Ammon's horn (tissue), 1 donor: ENCODE measurements at regions not wholly inside any gene's neighbourhood (a gene's known extent, or its start where the extent isn't known, plus 50 kb on each side); places are given as distances from the start of the nearest gene placed in this dataset.

ENCODE experiments used
- DNase-seq: peaks from one replicate; pipeline ENCODE4 v3.0.0-alpha.2; 2016; ENCODE audit warnings: low spot score

DNA sequence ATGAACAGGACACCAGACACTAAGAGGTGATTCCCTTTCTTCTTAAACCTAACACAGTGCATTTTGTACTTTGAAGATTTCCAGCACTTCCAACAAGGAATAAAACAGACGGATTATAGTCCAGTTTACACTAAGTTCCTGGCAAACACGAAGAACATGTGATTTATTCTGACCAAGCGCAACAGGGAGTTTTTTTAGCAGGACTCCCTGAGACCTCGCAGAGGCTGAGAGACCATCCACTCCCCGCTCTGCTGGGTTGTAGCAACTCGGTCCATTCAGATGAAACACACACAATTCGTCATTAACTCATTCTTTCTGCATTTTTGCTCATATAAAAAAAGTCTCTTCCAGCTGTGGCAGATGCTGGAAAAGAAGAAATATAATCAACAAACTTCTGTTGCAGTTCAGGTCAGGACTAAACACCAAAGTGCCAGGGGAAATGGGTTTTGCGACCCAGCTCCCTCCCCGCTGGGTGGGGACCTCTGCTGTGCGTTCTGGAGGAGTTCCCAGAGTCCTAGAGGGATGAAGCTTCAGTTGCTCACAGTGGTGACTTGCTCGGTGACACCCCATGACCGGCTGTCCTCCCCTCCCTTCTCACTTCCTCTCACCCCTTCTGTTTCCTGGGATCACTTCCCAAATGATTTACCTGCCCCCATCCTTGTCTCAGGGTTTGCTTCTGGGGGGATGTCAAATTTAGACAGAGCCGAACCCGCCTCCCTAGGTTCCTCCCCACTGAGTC lies 52.5 kb downstream of the KCNF1 start:
- DNase-seq: no peak

DNA sequence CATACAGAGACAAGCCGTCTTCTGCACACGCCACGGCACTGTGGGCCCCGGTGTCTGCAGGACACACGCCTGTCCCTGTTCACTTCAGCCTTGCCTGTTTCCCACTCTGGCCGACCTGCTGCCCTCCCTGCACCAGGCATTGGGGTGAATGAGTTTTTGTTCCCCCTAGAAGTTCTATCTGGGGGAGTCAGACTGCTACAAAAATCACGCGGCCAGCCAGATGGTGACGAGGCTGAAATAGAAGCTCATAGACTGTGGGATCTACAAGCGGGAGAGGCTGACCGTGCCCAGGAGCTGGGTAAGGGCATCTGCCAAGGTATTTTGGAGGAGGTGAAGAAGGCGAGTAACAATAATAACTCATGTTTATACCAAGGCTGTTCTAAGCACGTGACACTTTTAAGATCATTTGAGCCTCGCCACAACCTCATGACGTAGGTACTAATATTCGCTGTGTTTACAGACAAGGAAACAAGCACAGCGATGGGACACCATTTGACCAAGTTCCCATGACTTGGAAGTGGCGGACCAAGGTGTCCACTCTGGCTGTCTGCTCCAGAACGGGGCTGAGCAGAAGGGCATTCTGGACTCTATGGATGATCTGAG lies 53.6 kb downstream of the KCNF1 start:
- DNase-seq: no peak

DNA sequence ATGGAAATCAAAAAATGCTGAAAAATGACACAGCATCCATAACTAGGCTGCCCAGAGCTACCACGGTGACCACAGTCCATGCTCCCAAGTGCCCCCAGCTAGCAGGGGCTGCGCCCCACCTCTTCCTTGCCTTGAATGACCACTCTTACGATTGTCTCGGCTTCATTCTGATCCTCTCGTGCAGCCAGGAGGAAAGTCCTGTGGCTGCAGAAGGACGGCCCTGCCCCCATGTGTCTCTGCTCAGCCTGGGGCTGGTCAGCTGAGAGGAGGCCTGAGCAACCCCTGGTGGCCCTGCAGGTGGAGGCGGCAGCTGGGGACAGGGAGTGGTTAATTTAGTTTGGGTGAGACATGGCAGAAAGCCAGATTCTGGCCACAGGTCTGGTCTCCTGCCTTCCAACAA lies 54.3 kb downstream of the KCNF1 start:
- no peak for DNase-seq

DNA sequence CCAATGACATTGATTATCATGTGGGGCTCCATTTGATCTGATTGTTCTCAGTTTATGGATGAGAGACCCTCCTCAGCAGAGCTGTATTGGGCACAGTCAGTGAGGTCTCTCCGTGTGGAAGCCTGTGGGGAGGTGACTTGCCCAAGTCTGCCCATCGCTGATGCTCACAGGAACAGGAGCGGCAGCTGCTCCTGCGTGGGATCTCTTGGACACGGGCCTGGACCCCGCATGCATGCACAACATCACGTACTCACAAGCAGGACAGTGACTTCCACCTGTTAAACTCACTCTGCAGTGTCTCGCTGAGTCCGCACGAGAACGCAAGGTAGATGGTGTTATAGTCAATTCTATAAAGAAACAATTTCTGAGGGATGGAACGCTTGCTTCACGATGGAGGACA lies 55.0 kb downstream of the KCNF1 start:
- no peak for DNase-seq

DNA sequence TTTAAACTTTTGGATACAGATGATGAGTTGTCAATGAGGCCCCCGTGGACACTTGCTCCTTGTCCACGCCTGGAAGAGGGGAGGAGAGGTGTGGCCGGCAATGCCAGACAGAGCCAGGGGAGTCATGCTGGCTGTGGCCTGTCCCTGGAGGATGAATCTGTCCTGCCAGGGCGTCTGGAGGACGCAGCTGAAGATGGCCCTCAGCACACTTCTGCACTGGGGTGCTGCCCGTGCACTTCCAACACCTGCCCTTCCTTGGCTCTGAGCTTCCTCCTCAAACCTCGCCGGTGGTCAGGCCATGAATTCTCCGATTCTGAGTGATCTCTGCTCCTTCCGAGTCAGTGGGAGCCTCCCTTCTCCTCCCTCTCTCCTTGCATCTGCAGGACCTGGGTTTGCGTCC lies 56.4 kb downstream of the KCNF1 start:
- DNase-seq: no peak

DNA sequence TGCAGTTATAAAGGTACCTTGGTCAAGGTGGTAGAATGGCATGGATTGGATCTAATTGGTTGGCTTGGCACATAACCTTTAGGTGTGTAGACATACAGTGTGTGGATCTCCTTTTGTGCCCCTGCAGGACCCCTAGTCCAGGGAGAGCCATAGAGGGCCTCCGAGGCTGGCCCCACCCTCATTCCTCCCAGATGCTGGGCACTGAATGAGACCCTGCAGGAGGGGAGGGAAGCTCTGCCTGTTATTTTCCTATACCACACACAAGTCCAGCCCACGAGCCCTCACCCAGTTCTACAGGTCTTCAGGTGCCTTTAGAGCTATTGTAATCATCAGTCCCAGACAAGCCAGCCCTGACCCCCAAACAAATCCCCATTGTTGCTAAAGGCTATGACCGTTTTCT lies 58.9 kb downstream of the KCNF1 start:
- DNase-seq: no peak

DNA sequence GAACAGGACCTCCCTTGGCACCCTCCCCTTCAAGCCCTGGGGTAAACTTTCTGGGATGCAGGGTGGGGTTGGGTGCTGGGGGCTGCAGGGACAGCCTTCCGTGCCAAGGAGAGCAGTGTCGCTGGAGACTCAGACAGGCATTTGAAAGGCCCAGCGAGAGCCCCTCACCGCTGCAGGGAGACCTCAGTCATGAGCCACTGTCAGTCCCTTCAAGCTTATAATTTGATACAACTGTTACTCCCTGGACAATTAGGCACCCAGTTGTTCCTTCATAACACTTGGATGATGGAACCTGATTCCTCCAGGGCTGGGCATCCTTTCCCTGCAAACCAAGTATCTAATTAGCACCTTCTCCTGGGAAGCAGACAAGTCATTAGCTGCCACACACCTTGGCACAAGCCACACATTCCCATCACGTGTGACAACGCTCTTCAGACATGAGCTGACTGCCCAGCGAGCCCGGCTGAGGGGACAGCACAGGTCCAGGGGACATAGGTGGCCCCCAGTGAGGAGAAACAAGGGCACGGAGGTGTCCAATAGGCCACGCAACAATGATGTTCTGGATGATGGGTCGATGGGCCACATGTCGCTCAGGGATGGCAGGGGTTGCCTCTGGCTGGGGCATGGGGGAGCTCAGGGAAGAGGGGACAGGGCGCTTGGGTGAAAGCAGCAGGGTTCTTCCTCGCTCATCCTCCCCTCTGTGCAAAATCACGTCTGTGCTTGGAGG lies 59.6 kb downstream of the KCNF1 start:
- no peak for DNase-seq

DNA sequence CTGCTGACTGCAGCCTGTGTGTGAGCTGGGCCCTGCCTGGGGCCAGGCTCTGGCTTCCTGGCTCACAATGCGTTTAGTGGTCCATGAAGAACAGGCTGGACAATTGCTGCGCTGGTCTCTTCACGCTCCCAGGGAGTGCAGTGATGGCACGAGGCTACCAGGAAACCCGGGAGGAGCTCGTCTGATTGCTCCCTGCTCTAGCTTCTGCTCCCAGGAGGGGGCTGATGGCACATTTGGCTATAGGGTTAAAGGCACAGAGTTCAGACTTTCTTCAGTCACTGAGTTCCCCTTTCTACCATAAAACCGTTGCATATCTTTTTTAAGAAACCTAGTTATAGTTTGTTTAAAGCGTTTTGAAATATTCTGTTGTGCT lies 60.1 kb downstream of the KCNF1 start:
- no peak for DNase-seq

DNA sequence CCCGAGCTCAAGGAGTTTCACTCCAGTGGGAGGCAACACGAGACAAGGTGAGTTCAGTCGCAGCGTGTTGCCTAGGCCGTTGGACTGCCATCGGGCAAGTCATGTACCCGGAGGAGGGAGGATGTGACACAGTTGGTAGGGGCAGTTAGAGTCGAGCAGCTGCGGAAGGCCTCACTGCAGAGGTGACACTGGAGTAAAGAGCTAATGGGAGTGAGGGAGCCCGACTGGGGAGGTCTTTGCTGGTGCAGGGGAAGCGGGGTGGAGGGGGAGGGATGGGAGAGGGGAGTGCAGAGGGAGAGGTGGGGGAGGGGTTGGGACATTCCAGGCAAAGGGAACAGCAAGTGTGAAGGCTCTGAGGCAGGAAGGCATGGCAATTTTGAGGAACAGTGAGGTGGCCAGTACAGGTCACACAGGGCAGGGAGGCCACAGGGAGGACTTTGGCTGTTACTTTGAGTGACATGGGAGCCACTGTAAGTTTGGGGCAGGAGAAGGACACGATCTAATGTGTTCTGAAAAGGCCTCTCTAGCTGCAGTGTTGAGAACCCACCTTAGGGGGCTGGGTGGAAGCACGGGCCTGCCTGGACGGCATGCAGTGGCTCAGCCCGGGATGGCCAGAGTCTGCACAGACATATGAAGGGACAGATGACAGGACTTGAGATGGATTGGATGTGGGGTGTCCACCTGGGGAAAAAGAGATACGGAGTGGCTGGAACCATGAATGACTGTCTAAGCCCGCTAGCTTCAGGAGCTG lies 61.1 kb downstream of the KCNF1 start:
- no peak for DNase-seq

DNA sequence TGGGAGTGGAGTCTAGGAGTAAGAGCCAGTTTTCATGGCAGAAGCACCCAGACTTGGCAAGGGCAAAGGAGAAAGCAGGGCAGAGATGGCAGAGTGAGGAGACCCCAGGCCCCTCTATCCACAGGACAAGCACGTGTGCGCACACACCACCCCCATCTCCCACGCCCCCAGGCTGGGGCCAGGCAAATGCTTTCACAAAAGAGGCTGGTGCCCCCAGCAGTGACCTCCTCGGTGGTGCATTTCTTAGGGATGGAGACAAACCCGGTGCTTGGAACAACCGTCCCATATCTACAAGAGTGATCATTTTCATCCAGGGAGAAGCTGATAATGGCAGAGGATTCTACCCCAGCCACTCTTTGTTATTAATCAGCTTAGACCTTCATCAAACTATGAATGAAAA lies 62.0 kb downstream of the KCNF1 start:
- no peak for DNase-seq

DNA sequence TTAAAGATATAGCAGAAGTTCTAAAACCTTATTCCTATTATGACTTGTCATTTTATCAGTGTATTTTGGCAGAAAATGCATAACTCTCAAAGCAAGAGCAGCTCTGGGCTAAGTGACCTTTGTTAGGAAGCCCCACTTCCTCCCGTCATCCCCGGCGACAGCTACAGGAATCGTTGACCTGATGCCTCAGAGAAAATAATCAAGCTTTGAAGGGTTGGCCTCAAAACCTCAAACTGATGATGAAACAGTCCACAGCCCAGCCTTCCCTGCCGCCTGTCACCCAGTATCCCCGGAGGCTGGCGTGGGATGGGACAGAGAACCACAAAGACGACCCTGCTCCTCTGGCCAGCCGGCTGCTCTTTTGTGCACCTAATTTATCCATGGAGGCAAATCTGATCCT lies 65.3 kb downstream of the KCNF1 start:
- DNase-seq: no peak

DNA sequence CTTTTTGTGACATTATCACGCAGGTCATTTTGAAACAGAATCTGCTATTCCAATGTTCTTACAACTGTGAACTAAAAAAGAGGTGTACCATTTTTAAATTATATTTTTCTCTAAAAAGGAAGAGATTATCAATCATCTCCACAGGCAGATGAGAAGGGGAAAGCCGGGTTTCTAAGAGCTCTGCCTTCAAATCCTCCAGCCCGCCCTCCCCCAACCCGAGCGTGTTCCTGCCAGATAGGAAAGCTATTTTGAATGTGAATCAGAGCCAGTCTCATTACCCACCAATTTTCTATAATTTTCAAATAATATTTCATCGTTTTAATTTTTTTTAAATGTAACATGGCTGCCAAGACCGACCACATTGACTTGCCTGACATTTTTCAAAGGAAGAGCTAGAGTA lies 65.9 kb downstream of the KCNF1 start:
- no peak for DNase-seq

DNA sequence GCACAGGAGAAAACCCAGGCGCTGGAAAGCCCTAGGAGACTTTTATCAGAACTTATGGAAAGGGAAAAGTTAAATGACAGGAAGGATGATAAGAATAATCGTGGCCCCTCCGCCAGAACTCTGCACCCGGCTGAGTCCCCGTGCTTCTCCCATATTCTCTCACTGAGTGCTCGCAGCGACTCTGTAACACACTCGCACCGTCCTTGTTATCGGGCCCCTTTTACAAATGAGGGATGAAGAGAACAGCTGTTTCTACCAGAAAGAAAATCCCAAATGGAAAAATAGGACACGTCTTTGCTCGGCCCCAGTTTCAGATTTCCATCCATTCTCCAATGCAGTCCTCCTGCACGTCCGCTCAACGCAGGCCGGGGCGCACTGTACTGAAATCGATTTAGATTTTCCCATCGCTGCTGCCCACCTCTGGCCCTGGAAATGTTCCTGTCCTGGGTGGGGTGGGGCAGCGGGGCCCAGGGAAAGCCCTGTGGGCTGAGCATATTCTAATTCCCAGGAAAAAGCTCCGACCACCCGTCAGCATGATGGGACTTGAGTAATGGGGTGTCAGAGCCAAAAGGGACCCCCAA lies 66.4 kb downstream of the KCNF1 start:
- no peak for DNase-seq

DNA sequence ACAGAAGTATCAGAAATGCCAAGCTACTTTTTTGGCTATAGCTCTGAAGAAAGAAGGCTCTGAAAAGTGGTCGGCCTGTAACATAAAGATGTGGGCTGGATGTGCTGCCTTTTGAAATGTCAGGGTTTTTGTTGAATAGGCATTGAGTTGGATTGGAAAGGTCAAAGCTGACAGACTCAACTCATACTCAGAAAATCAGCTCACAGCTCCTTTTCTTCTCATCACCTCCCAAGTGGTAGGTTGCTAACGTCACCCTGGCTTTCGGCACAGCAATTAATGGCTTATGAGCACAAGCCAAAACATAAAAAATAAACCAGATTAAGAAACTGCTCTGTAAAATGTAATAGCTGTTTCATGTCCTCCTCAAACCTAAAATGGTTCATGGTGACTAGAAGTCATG lies 68.3 kb downstream of the KCNF1 start:
- DNase-seq: no peak

DNA sequence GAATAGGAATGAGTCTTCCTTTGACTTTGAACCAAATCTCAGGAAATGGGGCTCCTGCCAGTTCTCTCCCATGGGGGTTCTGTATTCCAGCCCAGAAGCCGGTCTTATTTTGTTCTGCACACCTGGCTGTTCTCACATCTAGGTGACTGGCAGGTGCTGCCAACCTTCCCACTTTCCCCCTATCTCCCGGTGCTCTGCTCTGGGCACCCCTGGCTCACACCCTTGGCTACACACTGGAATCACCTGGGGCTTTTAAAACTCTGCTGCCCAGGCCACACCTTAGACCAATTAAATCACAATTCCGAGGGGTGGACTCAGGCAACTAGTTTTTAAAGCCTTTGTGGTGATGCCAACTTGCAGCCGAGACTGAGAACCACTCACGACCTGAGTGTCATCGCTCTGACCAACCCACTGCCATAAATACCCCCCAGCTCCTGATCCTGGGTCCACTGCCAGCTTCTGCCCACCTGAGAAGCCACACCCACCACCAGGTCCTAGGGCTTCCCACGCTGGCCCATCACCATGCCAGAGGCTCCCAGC lies 69.2 kb downstream of the KCNF1 start:
- no peak for DNase-seq

DNA sequence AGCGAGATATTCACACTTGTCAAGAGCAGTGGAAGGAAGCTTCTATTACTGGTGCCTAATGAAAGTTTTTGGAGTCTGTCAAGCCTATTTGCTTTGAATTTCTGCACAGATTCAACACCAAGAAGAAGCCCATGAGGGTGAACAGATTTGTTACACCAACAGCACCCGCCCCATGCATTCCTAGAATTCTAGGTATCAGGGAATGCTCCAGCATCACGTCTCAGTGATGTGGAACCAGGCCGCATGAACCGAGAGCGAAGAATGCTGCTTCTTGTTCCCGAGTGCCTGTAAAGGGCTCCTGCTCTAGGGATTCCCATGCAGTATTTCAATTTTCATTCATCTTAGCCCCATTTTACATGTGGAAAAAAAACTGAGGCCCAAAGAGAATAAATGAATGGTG lies 69.7 kb downstream of the KCNF1 start:
- DNase-seq: no peak

DNA sequence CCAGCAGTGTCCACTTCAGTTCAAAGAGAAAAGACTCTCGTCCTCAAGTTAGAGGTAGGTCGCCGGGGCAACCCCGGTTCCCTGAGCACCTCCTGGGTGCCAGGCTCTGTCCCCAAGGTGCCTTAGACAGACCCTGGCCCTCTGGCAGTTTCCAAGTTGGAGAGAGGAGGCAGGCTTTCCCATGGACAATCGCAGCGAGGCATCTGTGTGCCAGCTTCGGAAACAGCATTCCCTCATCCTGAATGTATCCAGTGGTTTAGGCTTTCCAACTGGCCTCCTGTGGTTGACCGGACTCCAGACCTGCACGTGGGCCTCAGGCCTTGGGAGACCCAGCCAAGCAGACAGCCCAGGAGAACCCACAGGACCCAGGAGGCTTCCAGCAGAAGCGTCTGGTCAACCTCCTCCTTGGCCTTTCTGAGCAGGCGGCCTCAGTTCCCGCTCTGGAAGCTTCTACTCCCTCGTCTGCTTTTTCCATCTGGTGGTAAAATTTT lies 70.3 kb downstream of the KCNF1 start:
- DNase-seq: no peak

DNA sequence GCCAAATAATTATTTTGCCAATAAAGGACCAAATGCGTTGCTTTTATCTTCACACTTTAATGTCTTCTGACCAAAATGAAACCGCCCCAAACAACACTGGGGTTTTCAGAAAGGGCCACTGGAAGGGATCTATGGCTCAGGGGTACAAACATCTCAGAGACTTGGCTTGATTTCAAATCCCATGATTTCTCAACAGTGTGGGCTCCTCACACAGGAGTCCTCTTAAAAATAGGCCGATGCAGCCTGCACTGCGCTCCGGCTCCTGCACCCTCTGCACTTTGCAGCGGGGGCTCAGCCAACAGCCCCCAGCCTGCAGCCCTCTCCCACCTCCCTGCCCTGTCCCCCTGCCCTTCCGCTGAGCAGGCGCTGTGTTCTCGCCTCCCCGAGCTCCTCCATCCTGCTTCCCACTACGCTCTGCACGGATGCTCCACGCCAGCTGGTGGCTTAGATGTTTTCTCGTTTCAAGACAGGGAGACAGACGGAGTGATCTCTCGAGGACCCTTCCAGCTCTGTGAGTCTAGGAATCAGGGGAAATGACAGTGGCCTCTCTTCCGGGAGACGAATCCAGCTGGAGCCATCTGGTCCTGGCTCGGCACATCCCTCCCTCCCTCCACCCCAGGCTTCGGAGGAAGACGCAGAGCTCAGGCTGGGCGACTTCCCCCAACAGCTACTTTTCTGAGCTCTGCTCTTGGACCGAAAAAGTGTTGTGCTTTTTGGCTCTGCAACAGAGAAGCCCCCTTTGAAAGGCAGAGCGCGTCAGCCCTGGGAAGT lies 71.4 kb downstream of the KCNF1 start:
- peak; percentile 40 for DNase-seq

DNA sequence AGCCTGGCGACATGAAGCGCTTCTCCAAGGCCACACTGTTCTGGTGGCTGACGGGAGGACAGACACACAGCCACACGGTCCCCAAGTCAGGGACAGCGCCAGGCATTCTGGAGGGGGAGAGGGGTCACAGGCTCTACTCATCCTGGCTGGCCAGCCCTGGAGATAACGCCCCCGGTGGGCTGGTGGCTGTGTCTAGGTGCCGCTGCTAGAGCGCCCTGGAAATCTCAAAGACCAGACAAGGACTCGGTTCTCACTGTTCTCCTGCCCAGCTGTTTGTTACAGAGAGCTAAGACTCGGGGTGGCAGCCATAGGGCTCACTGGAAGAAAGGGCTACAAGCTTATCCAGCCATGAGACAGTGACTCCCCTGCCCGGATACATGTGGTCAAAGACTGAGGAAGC lies 72.0 kb downstream of the KCNF1 start:
- DNase-seq: no peak

DNA sequence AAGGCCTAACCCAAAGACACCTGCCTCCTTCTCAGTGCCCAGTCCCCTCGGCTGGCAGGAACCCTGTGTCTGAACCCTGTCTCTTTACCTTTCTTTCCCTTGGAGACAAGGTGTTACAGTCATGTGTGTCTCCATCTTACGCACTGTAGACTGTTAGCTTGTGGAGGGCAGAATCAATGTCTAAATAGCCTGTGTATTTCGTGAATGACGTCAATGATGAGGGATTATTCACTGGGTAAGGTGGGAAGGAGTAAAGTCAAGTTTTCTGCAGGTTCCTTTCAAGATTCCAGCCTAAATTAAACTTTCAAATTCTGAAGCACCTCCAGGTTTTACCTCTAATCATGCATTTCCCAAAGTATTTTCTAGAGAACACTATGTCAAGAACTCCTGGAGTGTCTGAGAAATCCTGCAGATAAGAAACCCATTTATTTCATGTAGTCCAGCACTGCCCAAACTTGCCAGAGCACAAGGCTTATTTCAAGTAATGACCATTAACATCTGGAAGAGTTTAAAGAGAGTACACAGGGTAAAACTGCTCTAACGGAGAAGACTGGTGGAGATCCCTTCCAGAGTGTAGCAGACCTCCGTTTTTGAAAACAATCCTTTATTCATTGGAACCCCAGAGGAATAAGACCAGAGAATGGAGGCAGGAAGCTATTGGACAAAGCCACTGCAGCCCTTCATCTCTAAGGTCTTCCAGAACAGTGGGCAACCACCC lies 72.8 kb downstream of the KCNF1 start:
- DNase-seq: no peak

DNA sequence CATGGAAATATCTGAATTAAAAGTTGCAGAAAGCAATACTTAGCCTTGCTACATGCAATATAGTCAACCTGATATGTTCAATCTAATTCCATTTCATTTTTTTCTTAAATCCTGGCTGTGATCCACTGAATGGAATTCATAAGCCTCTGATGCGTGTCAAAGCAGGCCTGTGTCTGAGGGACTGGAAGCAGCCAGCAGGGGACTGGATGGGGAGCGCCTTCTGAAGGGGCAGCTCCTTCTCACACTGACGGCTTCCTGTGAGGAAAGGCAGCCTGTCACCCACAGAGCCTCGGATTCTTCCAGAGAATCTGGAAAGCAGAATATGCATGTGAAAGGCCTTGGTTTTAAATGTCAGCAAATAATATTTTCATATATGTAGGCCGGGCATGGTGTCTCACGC lies 73.5 kb downstream of the KCNF1 start:
- DNase-seq: no peak
